DND-41 (cell line): ENCODE measurements at regions not wholly inside any gene's neighbourhood (a gene's known extent, or its start where the extent isn't known, plus 50 kb on each side); places are given as distances from the start of the nearest gene placed in this dataset.

Source experiments
- ATAC-seq: fragments of 200-7000 bp; cut with Tn5 transposase; 3 replicates; pipeline ENCODE4 v1.9.1; 2021; ENCODE audit warnings: low read depth; ENCODE audit not compliant: insufficient read depth
- DNase-seq: peaks from one replicate; pipeline ENCODE4 v3.0.0-alpha.2; 2020
- H2AFZ ChIP-seq: 2 replicates; pipeline ENCODE4 v1.6.0; 2012; ENCODE audit warnings: low read depth, low read length
- H3K27ac ChIP-seq: 2 replicates; pipeline ENCODE4 v1.5.1; 2012; ENCODE audit warnings: low read length, inconsistent platforms
- H3K27me3 ChIP-seq: fragments of 200-600 bp; sonication (generic); 2 replicates; pipeline ENCODE4 v1.6.0; 2012; ENCODE audit warnings: low read length, mild to moderate bottlenecking, inconsistent platforms; ENCODE audit not compliant: insufficient read depth, poor library complexity
- H3K36me3 ChIP-seq: 2 replicates; pipeline ENCODE4 v1.5.1; 2012; ENCODE audit warnings: low read length, inconsistent platforms; ENCODE audit not compliant: insufficient read depth
- H3K4me1 ChIP-seq: 2 replicates; pipeline ENCODE4 v1.5.1; 2012; ENCODE audit warnings: mild to moderate bottlenecking, low read length; ENCODE audit not compliant: insufficient read depth
- H3K4me2 ChIP-seq: 2 replicates; pipeline ENCODE4 v1.6.0; 2012; ENCODE audit warnings: mild to moderate bottlenecking, moderate library complexity, low read length, inconsistent platforms; ENCODE audit not compliant: insufficient read depth
- H3K4me3 ChIP-seq, 2 experiments: fragments of 200-600 bp in 1 of 2; shearing (Covaris generic) in 1 of 2; 2 replicates each; pipeline ENCODE4 v1.5.1; 2012 to 2016; ENCODE audit warnings: inconsistent platforms in 2 of 2, low read length in 2 of 2, mild to moderate bottlenecking in 2 of 2, low read depth in 1 of 2, moderate library complexity in 1 of 2
- H3K79me2 ChIP-seq: 2 replicates; pipeline ENCODE4 v1.6.0; 2012; ENCODE audit warnings: low read length, inconsistent platforms; ENCODE audit not compliant: insufficient read depth
- H3K9ac ChIP-seq: 2 replicates; pipeline ENCODE4 v1.6.0; 2012; ENCODE audit warnings: low read depth, mild to moderate bottlenecking, inconsistent platforms, low read length, moderate library complexity
- H3K9me3 ChIP-seq: 2 replicates; pipeline ENCODE4 v1.5.1; 2012; ENCODE audit warnings: low read length, moderate library complexity, mild to moderate bottlenecking, inconsistent platforms; ENCODE audit not compliant: insufficient read depth, severe bottlenecking
- H4K20me1 ChIP-seq: 2 replicates; pipeline ENCODE4 v1.6.0; 2012; ENCODE audit warnings: low read length; ENCODE audit not compliant: insufficient read depth
- EZH2 ChIP-seq: IDR thresholded peaks from 3 replicates; pipeline ENCODE4 v1.6.1; 2012; ENCODE audit warnings: borderline replicate concordance, low read depth, mild to moderate bottlenecking, moderate library complexity, low read length, inconsistent platforms; ENCODE audit not compliant: severe bottlenecking
- TF ChIP-seq, protein P1 (sequence below): IDR thresholded peaks from 2 replicates; pipeline ENCODE4 v1.5.1; 2012; ENCODE audit warnings: borderline replicate concordance, low read length, moderate library complexity, mild to moderate bottlenecking; ENCODE audit not compliant: poor library complexity, severe bottlenecking; ENCODE audit errors: extremely low read depth

DNA sequence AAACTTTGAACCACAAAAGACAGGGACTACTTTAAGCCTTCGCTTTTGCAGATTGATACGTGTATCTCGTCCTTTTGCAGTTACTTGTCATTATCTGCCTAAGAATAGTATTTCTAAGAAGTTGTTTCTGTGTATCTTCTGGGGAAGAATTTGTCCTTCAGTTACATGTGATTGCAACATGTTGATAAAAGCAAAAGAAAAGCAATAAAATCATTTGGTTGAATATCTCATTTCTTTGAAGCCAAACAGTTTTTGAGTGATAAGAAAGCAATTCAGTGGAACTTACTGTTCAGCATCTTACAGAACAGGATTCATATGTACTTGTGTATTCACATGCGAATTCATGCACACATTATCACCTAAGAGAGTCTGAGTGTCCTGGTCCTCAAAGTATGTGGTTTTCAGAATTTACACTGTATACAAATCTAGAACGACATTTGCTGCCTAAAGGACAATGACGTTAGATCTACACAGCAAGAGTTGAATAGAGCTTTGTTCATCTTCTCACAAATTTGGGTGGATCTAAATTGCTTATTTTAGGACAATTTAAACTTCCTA lies 66.7 kb upstream of the MRPS6 start:
- Histone ChIP-seq H3K79me2 (no peaks in the 10 kb centered on the region), H3K27me3 (no peaks in the 10 kb centered on the region), H2AFZ (no peak overlapping the region), H3K9me3 (peaks cover 6% of the 10 kb centered on the region), H3K9ac (no peak overlapping the region), H3K4me3 (no peak overlapping the region), H3K27ac (no peak overlapping the region), H3K4me2 (no peak overlapping the region), H3K36me3 (no peaks in the 10 kb centered on the region), H4K20me1 (no peaks in the 10 kb centered on the region), H3K4me1 (no peaks in the 10 kb centered on the region; the same call in 1 of the 2 replicates)
- ATAC-seq (no peak), DNase-seq (no peak)
- no peak for TF ChIP-seq EZH2
- TF ChIP-seq, protein P1, sequence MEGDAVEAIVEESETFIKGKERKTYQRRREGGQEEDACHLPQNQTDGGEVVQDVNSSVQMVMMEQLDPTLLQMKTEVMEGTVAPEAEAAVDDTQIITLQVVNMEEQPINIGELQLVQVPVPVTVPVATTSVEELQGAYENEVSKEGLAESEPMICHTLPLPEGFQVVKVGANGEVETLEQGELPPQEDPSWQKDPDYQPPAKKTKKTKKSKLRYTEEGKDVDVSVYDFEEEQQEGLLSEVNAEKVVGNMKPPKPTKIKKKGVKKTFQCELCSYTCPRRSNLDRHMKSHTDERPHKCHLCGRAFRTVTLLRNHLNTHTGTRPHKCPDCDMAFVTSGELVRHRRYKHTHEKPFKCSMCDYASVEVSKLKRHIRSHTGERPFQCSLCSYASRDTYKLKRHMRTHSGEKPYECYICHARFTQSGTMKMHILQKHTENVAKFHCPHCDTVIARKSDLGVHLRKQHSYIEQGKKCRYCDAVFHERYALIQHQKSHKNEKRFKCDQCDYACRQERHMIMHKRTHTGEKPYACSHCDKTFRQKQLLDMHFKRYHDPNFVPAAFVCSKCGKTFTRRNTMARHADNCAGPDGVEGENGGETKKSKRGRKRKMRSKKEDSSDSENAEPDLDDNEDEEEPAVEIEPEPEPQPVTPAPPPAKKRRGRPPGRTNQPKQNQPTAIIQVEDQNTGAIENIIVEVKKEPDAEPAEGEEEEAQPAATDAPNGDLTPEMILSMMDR: no peak

DNA sequence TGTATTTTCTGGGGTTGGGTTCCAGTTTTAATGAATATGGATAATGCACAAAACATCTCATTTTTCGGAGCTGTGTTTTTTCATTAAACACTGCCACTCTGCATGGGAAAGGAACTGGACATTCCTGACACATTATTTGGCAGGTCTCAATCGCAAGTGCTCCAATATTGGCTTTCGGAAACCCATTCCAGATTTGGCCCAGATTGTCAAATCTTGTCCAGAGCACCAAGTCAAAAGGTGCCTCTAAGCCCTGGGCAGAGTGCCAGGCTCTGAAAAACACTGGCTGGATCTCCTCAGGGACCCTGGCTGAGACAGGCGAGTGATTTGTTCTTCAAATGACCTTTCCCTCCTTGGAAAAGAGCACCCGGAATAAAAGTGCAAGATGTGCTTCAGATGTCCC lies 68.4 kb upstream of the MRPS6 start:
- H3K27me3 ChIP-seq: no peaks in the 10 kb centered on the region
- TF ChIP-seq, protein P1: no peak
- TF ChIP-seq EZH2: no peak
- H3K36me3 ChIP-seq: no peaks in the 10 kb centered on the region
- H3K4me3 ChIP-seq: no peak overlapping the region
- no peak overlapping the region for H2AFZ ChIP-seq
- no peaks in the 10 kb centered on the region for H4K20me1 ChIP-seq
- H3K79me2 ChIP-seq: no peaks in the 10 kb centered on the region
- no peak for ATAC-seq
- no peak overlapping the region for H3K27ac ChIP-seq
- DNase-seq: no peak
- no peaks in the 10 kb centered on the region; the same call in 1 of the 2 replicates for H3K4me1 ChIP-seq
- peaks cover 6% of the 10 kb centered on the region for H3K9me3 ChIP-seq
- no peak overlapping the region for H3K4me2 ChIP-seq
- no peak overlapping the region for H3K9ac ChIP-seq

DNA sequence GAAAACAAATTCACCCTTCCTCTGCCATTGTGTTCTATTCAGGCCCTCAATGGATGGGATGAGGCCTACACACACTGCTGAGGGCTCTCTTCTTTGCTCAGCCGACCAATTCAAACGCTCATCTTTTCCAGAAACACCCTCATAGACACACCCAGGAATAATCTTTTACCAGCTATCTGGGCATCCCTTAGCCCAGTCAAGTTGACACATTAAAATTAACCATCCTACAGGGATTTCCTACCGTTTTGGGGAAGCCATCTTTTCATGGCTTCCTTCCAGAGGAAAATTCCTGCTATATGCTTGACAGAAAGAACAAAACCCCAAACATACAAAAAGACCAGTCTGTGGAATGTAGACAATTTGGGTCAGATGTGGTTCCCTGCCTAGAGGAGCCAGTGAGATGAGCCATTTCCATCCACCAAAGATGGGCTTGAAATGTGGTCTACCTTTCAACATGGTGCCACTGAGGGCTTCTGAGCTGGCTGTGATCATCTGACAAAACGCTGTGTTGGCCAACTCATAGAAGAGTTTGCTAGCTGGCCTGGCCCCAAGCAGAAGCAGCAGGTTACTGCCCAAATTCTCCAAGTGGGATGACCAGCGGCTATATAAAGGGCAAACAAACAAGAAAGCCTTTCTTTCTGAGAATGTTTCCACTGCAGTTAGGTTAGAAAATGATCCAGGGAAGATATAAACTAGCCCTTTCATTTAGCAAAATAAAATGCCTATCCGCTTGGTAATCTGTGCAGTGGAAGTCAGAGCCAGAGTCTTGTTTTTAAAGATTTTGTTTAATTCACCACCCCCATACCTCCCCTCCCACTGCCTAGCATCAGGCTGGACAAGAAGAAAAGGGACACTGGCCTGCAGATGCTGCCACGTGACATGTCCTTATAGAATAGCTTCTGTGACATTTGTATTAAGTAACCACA lies 69.1 kb upstream of the MRPS6 start:
- Histone ChIP-seq H4K20me1 (no peaks in the 10 kb centered on the region), H3K4me1 (no peaks in the 10 kb centered on the region; the same call in 1 of the 2 replicates), H3K4me2 (no peak overlapping the region), H3K27me3 (no peaks in the 10 kb centered on the region), H3K9me3 (peaks cover 6% of the 10 kb centered on the region), H3K79me2 (no peaks in the 10 kb centered on the region), H3K27ac (no peak overlapping the region), H3K36me3 (no peaks in the 10 kb centered on the region), H3K9ac (no peak overlapping the region), H3K4me3 (no peak overlapping the region), H2AFZ (no peak overlapping the region)
- ATAC-seq (no peak), DNase-seq (no peak)
- no peak for TF ChIP-seq EZH2
- TF ChIP-seq, protein P1: no peak
